Smooth muscle cell (in vitro differentiated cells): ENCODE measurements at regions not wholly inside any gene's neighbourhood (a gene's known extent, or its start where the extent isn't known, plus 50 kb on each side); places are given as distances from the start of the nearest gene placed in this dataset.
"Not testable (repeated sequence)": the region's sequence is repeated elsewhere in the genome, so short reads cannot be mapped to it uniquely, and the experiment has no call there.

Experiments
- DNase-seq: peaks from one replicate; lab custom pipeline; 2025; ENCODE audit not compliant: unreplicated experiment; lab: John Stamatoyannopoulos, UW
- H2AFZ ChIP-seq: fragments of 200-600 bp; sonication (generic); 2 replicates; pipeline ENCODE4 v1.6.0; 2016; ENCODE audit warnings: antibody characterized with exemption, low read depth, mild to moderate bottlenecking
- H3F3A ChIP-seq: fragments of 200-600 bp; sonication (generic); 2 replicates; pipeline ENCODE4 v1.6.0; 2017; ENCODE audit warnings: antibody characterized with exemption, low read depth
- H3K27ac ChIP-seq: fragments of 200-600 bp; sonication (generic); 2 replicates; pipeline ENCODE4 v1.5.1; 2016; ENCODE audit warnings: low read depth, mild to moderate bottlenecking
- H3K27me3 ChIP-seq: fragments of 200-600 bp; sonication (generic); 2 replicates; pipeline ENCODE4 v1.6.1; 2016; ENCODE audit warnings: low read depth, mild to moderate bottlenecking
- H3K36me3 ChIP-seq: fragments of 200-600 bp; sonication (generic); 2 replicates; pipeline ENCODE4 v1.5.1; 2016; ENCODE audit warnings: low read depth
- H3K4me1 ChIP-seq: fragments of 200-600 bp; sonication (generic); 2 replicates; pipeline ENCODE4 v1.5.1; 2016; ENCODE audit warnings: low read depth
- H3K4me2 ChIP-seq: fragments of 200-600 bp; sonication (generic); 2 replicates; pipeline ENCODE4 v1.6.0; 2016; ENCODE audit warnings: mild to moderate bottlenecking
- H3K4me3 ChIP-seq: fragments of 200-600 bp; sonication (generic); 2 replicates; pipeline ENCODE4 v1.5.1; 2016; ENCODE audit warnings: mild to moderate bottlenecking
- H3K79me2 ChIP-seq: fragments of 200-600 bp; sonication (generic); 2 replicates; pipeline ENCODE4 v1.6.0; 2016; ENCODE audit warnings: low read depth, mild to moderate bottlenecking
- H3K9ac ChIP-seq: fragments of 200-600 bp; sonication (generic); 2 replicates; pipeline ENCODE4 v1.6.0; 2016; ENCODE audit warnings: low read depth
- H3K9me3 ChIP-seq: fragments of 200-600 bp; sonication (generic); replicated peaks from 2 replicates; pipeline ENCODE4 v1.5.1; 2016; ENCODE audit warnings: low read depth
- H4K20me1 ChIP-seq: fragments of 200-600 bp; sonication (generic); 2 replicates; pipeline ENCODE4 v1.6.0; 2016; ENCODE audit warnings: low read depth
- CTCF ChIP-seq: fragments of 200-600 bp; sonication (generic); IDR thresholded peaks from 2 replicates; pipeline ENCODE4 v1.5.1; 2017; ENCODE audit warnings: borderline replicate concordance, mild to moderate bottlenecking, antibody characterized with exemption; ENCODE audit not compliant: insufficient read depth, poor library complexity, severe bottlenecking
- WGBS: methylation state at CpG from one replicate; pipeline ENCODE4 v1.1.7; 2016; ENCODE audit warnings: low lambda C conversion rate; 5-methylcytosine and 5-hydroxymethylcytosine counted together

DNA sequence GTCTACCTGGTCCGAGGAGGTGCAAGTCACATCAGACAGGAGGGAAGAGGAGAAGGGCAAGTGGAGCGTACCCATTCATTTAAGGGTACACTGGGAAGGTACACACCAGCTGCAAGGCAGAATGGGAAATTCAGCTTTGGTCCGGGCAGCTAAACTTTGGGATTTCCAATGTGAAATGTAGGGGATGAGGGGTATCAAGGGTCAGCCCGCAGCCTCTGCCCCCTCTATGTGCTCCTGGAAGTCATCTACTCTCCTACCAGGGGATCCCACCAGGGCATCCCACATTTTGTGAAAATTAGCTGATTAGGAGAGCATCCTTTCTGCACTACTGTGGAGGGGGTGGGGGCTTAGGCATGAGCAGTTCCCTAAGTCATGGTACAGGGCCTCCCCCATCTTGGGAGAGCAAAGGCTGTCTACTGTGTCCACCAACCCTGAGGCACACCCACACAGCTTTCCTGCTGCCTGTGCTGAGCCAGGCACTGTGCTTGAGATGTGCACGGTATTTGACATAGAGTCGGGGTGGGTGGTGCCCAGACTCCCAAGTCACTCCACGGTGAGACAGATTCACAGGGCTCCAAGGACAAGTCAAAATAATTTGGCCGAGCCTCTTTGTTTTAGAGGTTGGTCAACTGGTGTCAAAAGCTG is 189.1 kb upstream of the SULF2 start:
- Histone ChIP-seq H4K20me1 (no peaks in the 10 kb centered on the region), H3K27ac (no peak overlapping the region), H3K36me3 (no peaks in the 10 kb centered on the region), H3K79me2 (no peaks in the 10 kb centered on the region), H3K9me3 (no peaks in the 10 kb centered on the region), H3K4me3 (no peak overlapping the region), H3K4me2 (no peak overlapping the region), H3K4me1 (peaks cover 14% of the 10 kb centered on the region), H3K9ac (no peak overlapping the region), H2AFZ (no peak overlapping the region), H3K27me3 (no peaks in the 10 kb centered on the region), H3F3A (no peaks in the 10 kb centered on the region)
- DNase-seq: no peak
- no peak for TF ChIP-seq CTCF
- 90% methylated on average over 8 of the region's 8 CpGs for WGBS

GRCh38 chr20:47973519-47974233 is 188.4 kb upstream of the SULF2 start:
- H3K4me2 ChIP-seq: no peak overlapping the region
- 62% methylated on average over 26 of the region's 26 CpGs for WGBS

GRCh38 chr20:47972916-47973309 is 187.6 kb upstream of the SULF2 start:
- H3K79me2 ChIP-seq: no peaks in the 10 kb centered on the region
- no peak for DNase-seq
- H3K9ac ChIP-seq: no peak overlapping the region
- no peaks in the 10 kb centered on the region for H4K20me1 ChIP-seq
- no peak for TF ChIP-seq CTCF
- no peaks in the 10 kb centered on the region for H3F3A ChIP-seq
- peaks cover 8% of the 10 kb centered on the region for H3K4me1 ChIP-seq
- no peaks in the 10 kb centered on the region for H3K9me3 ChIP-seq
- H3K36me3 ChIP-seq: no peaks in the 10 kb centered on the region
- no peak overlapping the region for H2AFZ ChIP-seq
- no peak overlapping the region for H3K4me2 ChIP-seq
- H3K27me3 ChIP-seq: no peaks in the 10 kb centered on the region
- no peak overlapping the region for H3K27ac ChIP-seq
- no peak overlapping the region for H3K4me3 ChIP-seq
- 86% methylated on average over 17 of the region's 17 CpGs for WGBS

More at GRCh38 chr20:47973519-47974233, 188.4 kb upstream of the SULF2 start:
- Histone ChIP-seq H4K20me1 (no peaks in the 10 kb centered on the region), H3F3A (no peaks in the 10 kb centered on the region), H3K36me3 (no peaks in the 10 kb centered on the region), H3K9ac (no peak overlapping the region), H3K4me3 (no peak overlapping the region), H3K27me3 (no peaks in the 10 kb centered on the region), H3K4me1 (peaks cover 9% of the 10 kb centered on the region), H2AFZ (no peak overlapping the region), H3K27ac (no peak overlapping the region), H3K9me3 (no peaks in the 10 kb centered on the region), H3K79me2 (no peaks in the 10 kb centered on the region)
- DNase-seq: no peak
- no peak for TF ChIP-seq CTCF

GRCh38 chr20:47972297-47972915 is 187.1 kb upstream of the SULF2 start:
- not testable (repeated sequence) for H3K27ac ChIP-seq, DNase-seq, H3K4me3 ChIP-seq, H3K4me2 ChIP-seq, H3K9ac ChIP-seq, H3K79me2 ChIP-seq, H3K27me3 ChIP-seq, H4K20me1 ChIP-seq, H3K4me1 ChIP-seq, H3K36me3 ChIP-seq, H3K9me3 ChIP-seq, H2AFZ ChIP-seq, H3F3A ChIP-seq
- 51% methylated on average over 26 of the region's 26 CpGs for WGBS
